ENCODE measurements at regions not wholly inside any gene's neighbourhood (a gene's known extent, or its start where the extent isn't known, plus 50 kb on each side); places are given as distances from the start of the nearest gene placed in this dataset.

DNA sequence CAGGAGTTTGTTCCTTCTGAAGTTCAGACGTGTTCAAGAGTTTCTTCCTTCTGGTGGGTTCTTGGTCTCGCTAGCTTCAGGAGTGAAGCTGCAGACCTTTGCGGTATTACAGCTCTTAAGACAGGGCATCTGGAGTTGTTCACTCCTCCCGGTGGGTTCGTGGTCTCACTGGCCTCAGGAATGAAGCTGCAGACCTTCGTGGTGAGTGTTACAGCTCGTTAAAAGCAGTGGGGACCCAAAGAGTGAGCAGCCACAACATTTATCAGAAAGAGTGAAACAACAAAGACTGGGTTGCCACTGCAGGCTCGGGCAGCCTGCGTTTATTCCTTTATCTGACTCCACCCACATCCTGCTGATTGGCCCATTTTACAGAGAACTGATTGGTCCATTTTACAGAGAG is 373.1 kb downstream of the ETS1 start:
- TF ChIP-seq, protein P1, sequence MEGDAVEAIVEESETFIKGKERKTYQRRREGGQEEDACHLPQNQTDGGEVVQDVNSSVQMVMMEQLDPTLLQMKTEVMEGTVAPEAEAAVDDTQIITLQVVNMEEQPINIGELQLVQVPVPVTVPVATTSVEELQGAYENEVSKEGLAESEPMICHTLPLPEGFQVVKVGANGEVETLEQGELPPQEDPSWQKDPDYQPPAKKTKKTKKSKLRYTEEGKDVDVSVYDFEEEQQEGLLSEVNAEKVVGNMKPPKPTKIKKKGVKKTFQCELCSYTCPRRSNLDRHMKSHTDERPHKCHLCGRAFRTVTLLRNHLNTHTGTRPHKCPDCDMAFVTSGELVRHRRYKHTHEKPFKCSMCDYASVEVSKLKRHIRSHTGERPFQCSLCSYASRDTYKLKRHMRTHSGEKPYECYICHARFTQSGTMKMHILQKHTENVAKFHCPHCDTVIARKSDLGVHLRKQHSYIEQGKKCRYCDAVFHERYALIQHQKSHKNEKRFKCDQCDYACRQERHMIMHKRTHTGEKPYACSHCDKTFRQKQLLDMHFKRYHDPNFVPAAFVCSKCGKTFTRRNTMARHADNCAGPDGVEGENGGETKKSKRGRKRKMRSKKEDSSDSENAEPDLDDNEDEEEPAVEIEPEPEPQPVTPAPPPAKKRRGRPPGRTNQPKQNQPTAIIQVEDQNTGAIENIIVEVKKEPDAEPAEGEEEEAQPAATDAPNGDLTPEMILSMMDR (conservative IDR thresholded peaks at IDR 0.05; ENCODE audit: low read length) = no peak
- no peak for TF ChIP-seq EZH2phosphoT487 (IDR thresholded peaks at IDR 0.05; ENCODE audit: borderline replicate concordance)
